ENCODE measurements at regions not wholly inside any gene's neighbourhood (a gene's known extent, or its start where the extent isn't known, plus 50 kb on each side); places are given as distances from the start of the nearest gene placed in this dataset.
A peak's percentile ranks its signal among the peaks of the same experiment; 100 is the strongest.
"Not testable (repeated sequence)": the region's sequence is repeated elsewhere in the genome, so short reads cannot be mapped to it uniquely, and the experiment has no call there.

DNA sequence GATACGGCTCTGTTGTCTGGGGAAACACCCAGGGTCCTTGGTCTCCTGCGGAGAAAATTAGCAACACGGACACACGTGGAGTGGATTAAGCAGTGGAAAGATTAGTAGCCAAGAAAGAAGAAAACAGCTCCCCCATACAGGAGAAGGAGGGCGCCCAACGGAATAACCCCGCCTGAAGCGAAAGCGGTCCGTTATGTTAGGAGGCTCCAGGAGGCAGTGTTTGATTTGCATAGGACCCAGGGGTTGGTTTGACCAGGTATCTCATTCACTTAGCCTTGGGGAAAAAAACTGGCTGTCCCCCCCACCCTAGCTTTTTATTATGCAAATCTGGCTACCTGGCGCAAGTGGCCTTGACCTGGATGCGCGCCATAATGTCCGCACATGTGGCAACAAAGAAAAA, 170.1 kb upstream of the KYNU start:
- no peak for DNase-seq

DNA sequence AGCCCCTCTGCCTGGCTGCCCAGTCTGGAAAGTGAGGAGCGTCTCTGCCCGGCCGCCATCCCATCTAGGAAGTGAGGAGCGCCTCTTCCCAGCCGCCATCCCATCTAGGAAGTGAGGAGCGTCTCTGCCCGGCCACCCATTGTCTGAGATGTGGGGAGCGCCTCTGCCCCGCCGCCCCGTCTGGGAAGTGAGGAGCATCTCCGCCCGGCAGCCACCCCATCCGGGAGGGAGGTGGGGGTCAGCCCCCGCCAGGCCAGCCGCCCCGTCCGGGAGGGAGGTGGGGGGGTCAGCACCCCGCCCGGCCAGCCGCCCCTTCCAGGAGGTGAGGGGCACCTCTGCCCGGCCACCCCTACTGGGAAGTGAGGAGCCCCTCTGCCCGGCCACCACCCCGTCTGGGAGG, 175.1 kb upstream of the KYNU start:
- not testable (repeated sequence) for DNase-seq

GRCh38 chr2:142695350-142696257, 181.9 kb upstream of the KYNU start:
- peak; percentile 26 for DNase-seq

- no peak for DNase-seq
Measured at GRCh38 chr2:142694282-142694681, 183.2 kb upstream of the KYNU start.

GRCh38 chr2:142693171-142693950, 184.1 kb upstream of the KYNU start:
- no peak for DNase-seq

- peak; percentile 74 for DNase-seq
Measured at GRCh38 chr2:142688856-142689605, 188.4 kb upstream of the KYNU start.

DNA sequence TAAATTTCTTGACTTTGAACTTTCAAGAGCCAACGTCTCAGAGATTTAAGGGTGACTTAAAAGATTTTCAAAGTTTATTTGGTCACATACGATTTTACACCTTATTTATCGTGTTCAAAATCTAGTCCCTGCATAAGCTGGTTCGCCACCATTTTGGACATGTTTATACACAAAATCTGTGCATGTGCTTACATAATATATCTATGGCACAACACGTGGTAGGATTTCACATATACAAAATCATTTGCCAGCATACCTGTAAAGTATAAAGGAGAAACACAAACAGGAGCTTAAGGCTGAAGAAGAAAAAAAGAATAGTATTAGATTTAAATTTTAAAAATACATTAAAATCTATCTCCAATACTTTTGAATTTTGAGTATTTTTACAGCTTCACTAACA, 190.0 kb upstream of the KYNU start:
- DNase-seq, result no peak

GRCh38 chr2:142687075-142687474, 190.4 kb upstream of the KYNU start:
- DNase-seq, result no peak

DNA sequence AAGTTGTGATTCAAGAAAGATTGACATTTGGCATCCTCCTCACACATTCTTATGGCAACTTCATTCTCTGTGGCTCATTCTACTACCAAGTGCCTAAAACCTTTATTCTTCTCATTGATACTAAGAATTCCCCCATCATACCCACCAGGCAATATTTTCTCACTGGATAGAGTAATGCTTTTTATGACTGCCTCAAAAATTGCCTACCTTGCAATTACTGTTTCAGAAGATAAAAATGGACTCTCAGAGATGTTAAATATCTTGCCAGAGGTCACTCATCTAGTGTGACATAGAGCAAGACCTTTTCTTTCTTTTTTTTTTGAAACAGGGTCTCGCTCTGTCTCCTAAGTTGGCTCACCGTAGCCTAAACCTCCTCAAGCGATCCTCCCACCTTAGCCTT, 192.8 kb upstream of the KYNU start:
- DNase-seq, result no peak

DNA sequence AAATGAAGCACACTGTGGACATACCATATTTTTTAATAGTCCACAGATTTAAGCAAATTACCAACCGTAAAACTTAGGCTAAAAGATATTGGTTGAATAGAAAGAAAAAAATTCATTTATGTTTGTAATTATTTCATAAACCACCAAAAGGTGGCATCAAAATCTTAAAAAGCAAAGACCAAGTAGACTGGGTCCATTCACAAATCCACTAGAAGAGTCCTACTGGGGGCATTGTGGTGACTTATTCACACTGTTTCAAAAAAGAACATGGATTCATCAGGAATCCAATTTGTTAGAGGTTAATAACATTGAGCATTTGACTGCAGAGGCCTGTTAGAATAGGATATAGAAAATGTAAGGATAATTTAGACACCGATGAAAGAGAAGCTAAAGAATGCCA, 194.9 kb upstream of the KYNU start:
- peak; percentile 59 for DNase-seq

DNA sequence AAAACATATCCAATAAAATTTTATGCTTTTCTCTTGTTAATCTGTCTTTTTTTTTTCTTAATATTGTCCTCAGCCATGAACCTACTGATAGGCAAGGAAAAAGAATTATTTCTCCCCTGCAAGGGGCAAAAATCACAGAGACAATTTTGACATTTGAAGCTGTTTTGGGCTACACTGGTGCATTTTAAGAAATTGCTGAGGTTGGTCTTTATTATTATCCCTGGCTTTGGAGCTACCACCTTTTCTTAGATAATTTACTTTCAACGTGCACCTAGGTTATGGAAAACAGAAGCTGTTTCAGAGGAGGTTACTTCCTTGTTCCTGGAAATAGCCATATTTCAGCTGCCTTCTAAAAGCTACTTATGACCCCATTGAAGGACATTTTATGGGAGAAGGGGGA, 195.5 kb upstream of the KYNU start:
- no peak for DNase-seq

- DNase-seq, result no peak
Measured at GRCh38 chr2:142678164-142678563, 199.3 kb upstream of the KYNU start.

GRCh38 chr2:142675398-142675797, 202.1 kb upstream of the KYNU start:
- no peak for DNase-seq

GRCh38 chr2:142673836-142674235, 203.6 kb upstream of the KYNU start:
- no peak for DNase-seq

DNA sequence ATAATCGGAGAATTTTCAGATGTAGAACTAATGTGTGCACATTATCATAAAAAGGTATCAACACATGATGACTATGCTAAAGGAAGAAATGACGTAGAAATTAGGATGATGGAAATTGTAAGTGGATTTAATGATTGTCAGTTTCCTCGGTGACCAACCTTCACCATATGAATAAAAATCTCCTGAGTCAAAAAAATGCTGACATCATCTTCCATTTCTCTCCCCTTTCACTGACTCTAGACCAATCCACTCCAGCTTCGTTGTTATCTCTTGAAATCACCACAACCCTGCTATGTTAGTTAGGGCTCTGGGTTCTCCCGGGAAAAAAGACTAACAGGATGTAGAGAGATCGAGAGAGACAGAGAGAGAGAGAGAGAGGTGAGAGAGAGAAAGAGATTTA, 204.8 kb upstream of the KYNU start:
- DNase-seq, result no peak

GRCh38 chr2:142670362-142670761, 207.1 kb upstream of the KYNU start:
- DNase-seq, result no peak

DNA sequence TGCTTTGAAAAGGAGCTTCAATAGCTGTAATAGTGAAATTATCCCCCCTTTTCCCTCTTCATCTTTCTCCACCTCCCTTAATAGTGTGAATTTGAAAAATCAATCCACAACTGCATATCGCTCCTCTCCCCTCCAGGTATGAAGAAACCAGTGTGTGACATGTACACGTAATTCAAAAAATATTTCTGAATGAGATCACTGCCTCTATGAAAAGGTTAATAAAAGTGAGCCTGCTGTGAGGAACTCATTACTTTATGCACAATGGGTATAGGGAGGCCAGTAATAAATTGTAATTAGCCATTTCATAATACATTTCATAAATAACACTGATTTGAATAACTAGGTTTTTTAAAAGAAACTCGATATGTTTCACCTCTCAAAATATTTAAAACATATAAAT, 209.0 kb upstream of the KYNU start:
- DNase-seq, result no peak

DNA sequence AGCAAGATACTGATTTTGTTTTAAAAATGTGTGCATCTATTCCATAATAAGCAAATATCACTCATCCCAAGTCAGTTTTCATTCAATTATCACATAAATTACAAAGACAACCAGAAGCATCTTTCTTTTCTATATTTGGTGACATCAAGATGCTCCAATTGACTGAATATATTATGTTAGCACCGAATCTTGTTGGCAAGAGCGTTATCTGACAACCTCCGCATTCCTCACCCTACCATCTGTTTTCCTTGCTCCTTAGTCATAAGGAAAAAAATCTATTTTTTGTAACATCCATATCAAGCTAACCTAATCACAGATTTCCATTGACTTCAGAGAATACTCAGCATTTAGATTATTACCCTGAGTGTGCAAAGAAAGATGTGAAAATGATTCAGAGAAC, 212.2 kb upstream of the KYNU start:
- no peak for DNase-seq

DNA sequence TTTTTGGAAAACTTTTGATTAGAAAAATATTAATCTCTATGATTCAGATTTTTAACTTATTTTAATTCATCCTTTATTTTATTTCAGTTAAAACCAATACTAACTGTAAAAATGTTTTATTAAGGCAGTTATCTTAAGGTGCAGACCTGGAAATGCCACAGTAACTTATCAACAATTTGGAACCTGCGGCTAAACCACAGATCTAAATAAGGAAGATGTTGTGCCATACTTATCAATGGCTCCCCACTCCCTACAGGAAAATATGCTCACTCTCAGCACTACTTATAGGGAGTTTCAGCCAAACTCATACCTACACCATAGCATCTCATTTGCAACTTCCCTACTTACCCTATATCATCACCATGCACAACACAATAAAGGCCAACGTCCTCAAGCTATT, 226.9 kb upstream of the KYNU start:
- no peak for DNase-seq

- DNase-seq, result no peak
Measured at GRCh38 chr2:142649581-142649980, 227.9 kb upstream of the KYNU start.

- DNase-seq, result peak; percentile 27
Measured at GRCh38 chr2:142642650-142643049, 234.8 kb upstream of the KYNU start.

- no peak for DNase-seq
Measured at GRCh38 chr2:142629193-142629592, 248.3 kb upstream of the KYNU start.

DNA sequence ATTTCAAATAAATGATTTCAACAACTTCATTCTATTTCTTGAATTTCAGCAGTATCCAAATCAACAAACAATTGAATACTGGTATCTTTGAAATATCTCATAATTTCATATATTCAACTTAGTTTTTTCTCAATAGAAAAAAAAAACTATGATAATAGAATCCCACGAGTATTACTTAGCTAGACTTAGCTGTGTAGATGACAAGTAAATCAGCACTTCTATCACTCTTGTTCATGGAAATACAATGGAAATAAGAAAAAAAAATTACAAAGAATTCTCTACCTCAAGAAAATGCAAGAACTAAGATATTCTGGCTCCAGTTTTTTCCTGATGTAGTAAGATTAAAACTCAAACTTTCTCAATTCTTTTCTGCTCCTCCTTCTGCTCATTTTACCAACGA, 256.2 kb upstream of the KYNU start:
- DNase-seq, result no peak

DNA sequence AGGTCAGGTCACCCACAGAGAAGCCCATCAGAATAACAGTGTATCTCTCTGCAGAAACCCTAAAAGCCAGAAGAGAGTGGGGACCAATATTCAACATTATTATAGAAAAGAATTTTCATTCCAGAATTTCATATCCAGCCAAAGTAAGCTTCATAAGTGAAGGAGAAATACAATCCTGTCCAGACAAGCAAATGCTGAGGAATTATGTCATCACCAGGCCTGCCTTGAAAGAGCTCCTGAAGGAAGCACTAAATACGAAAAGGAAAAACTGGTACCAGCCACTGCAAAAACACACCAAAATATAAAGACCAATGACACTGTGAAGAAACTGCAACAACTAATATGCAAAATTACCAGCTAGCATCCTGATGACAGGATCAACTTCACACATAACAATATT, 260.0 kb upstream of the KYNU start:
- DNase-seq, result no peak
